Liver (tissue), 8 donors: ENCODE measurements at regions not wholly inside any gene's neighbourhood (a gene's known extent, or its start where the extent isn't known, plus 50 kb on each side); places are given as distances from the start of the nearest gene placed in this dataset.

Source experiments
- DNase-seq: peaks from one replicate; pipeline ENCODE4 v3.0.0-alpha.2; 2017; ENCODE audit warnings: low spot score
- H3K27ac ChIP-seq, 2 donors: one replicate each; pipeline ENCODE4 v1.7.0; 2013; ENCODE audit warnings: inconsistent platforms in 2 of 2, low read length in 2 of 2, control low read depth in 1 of 2, low read depth in 1 of 2, mild to moderate bottlenecking in 1 of 2
- H3K27me3 ChIP-seq, 4 donors: one replicate each; pipeline versions ENCODE4 v1.6.1 to v1.7.0; 2013; ENCODE audit warnings: low read length in 3 of 4, inconsistent platforms in 1 of 4, mild to moderate bottlenecking in 1 of 4, moderate library complexity in 1 of 4; ENCODE audit not compliant: control insufficient read depth in 4 of 4, insufficient read depth in 4 of 4
- H3K36me3 ChIP-seq, 4 donors: one replicate each; pipeline versions ENCODE4 v1.6.1 to v1.7.0; 2013; ENCODE audit warnings: low read length in 3 of 4, mild to moderate bottlenecking in 3 of 4, low read depth in 1 of 4, moderate library complexity in 1 of 4; ENCODE audit not compliant: control insufficient read depth in 4 of 4, insufficient read depth in 3 of 4
- H3K4me1 ChIP-seq, 4 donors: one replicate each; pipeline versions ENCODE4 v1.6.1 to v1.7.0; 2013; ENCODE audit warnings: low read length in 3 of 4, mild to moderate bottlenecking in 3 of 4, moderate library complexity in 1 of 4; ENCODE audit not compliant: control insufficient read depth in 4 of 4, insufficient read depth in 4 of 4
- H3K4me3 ChIP-seq, 3 donors: one replicate each; pipeline versions ENCODE4 v1.6.1 to v1.7.0; 2013; ENCODE audit warnings: low read length in 3 of 3, control low read depth in 1 of 3, low read depth in 1 of 3, mild to moderate bottlenecking in 1 of 3
- H3K9ac ChIP-seq, 2 donors: one replicate each; pipeline ENCODE4 v1.7.0; 2013; ENCODE audit warnings: low read length in 2 of 2, mild to moderate bottlenecking in 2 of 2, moderate library complexity in 2 of 2, control low read depth in 1 of 2, low read depth in 1 of 2
- H3K9me3 ChIP-seq, 4 donors: one replicate each; pipeline versions ENCODE4 v1.6.1 to v1.7.0; 2013; ENCODE audit warnings: low read length in 3 of 4; ENCODE audit not compliant: control insufficient read depth in 4 of 4
- EGR1 ChIP-seq, 2 donors: IDR thresholded peaks; 2 replicates each; pipeline ENCODE4 v1.6.1; 2016 to 2018; ENCODE audit warnings: antibody characterized with exemption in 2 of 2, low read depth in 2 of 2
- FOXA1 ChIP-seq: IDR thresholded peaks from 2 replicates; pipeline ENCODE4 v1.6.1; 2016; ENCODE audit warnings: antibody characterized with exemption
- GABPA ChIP-seq, 2 donors: IDR thresholded peaks in 1 of 2; conservative IDR thresholded peaks in 1 of 2; 2 replicates each; pipeline ENCODE4 v1.6.1; 2016; ENCODE audit warnings: antibody characterized with exemption in 2 of 2, mild to moderate bottlenecking in 1 of 2, moderate library complexity in 1 of 2
- HNF4A ChIP-seq, 2 donors: conservative IDR thresholded peaks; 2 replicates each; pipeline ENCODE4 v1.6.1; 2016; ENCODE audit warnings: antibody characterized with exemption in 2 of 2, mild to moderate bottlenecking in 2 of 2
- JUND ChIP-seq, 2 donors: IDR thresholded peaks; 2 replicates each; pipeline ENCODE4 v1.6.1; 2016; ENCODE audit warnings: antibody characterized with exemption in 2 of 2
- NR2F2 ChIP-seq: IDR thresholded peaks from 2 replicates; pipeline ENCODE4 v1.6.1; 2016; ENCODE audit warnings: antibody characterized with exemption
- RAD21 ChIP-seq, 2 donors: IDR thresholded peaks; 2 replicates each; pipeline ENCODE4 v1.6.1; 2016; ENCODE audit warnings: antibody characterized with exemption in 2 of 2, mild to moderate bottlenecking in 2 of 2
- RXRA ChIP-seq, 2 donors: IDR thresholded peaks; 2 replicates each; pipeline ENCODE4 v1.6.1; 2017 to 2018; ENCODE audit warnings: antibody characterized with exemption in 2 of 2, mild to moderate bottlenecking in 1 of 2
- SP1 ChIP-seq: IDR thresholded peaks from 2 replicates; pipeline ENCODE4 v1.6.1; 2018; ENCODE audit warnings: antibody characterized with exemption, mild to moderate bottlenecking
- TAF1 ChIP-seq: conservative IDR thresholded peaks from 2 replicates; pipeline ENCODE4 v1.6.1; 2016; ENCODE audit warnings: antibody characterized with exemption, mild to moderate bottlenecking
- YY1 ChIP-seq: IDR thresholded peaks from 2 replicates; pipeline ENCODE4 v1.6.1; 2016; ENCODE audit warnings: antibody characterized with exemption, mild to moderate bottlenecking
- WGBS: extraction: QIAGEN DNeasy Blood & Tissue Kit; methylation state at CpG from one replicate; pipeline ENCODE4 v1.1.7; 2013; 5-methylcytosine and 5-hydroxymethylcytosine counted together
- TF ChIP-seq, protein P1 (sequence below): IDR thresholded peaks from 2 replicates; pipeline ENCODE4 v1.6.1; 2016; ENCODE audit warnings: antibody characterized with exemption, mild to moderate bottlenecking
- TF ChIP-seq, protein P2 (sequence below): IDR thresholded peaks from 2 replicates; pipeline ENCODE4 v1.6.1; 2016; ENCODE audit warnings: antibody characterized with exemption
- TF ChIP-seq, protein P3 (sequence below): IDR thresholded peaks from 2 replicates; pipeline ENCODE4 v1.6.1; 2016; ENCODE audit warnings: antibody characterized with exemption
- TF ChIP-seq, protein P4 (sequence below): IDR thresholded peaks from 2 replicates; pipeline ENCODE4 v1.6.1; 2016; ENCODE audit warnings: antibody characterized with exemption
- TF ChIP-seq, protein P5 (sequence below): fragments of 150-350 bp; IDR thresholded peaks from 2 replicates; pipeline ENCODE4 v1.5.1; 2017; ENCODE audit warnings: improper control_type of control experiment, low read depth, low read length; ENCODE audit not compliant: missing input control
- donor health status: healthy.
- donor health status: healthy.
- donor health status: healthy.
- donor health status: healthy.
- donor health status: healthy.

DNA sequence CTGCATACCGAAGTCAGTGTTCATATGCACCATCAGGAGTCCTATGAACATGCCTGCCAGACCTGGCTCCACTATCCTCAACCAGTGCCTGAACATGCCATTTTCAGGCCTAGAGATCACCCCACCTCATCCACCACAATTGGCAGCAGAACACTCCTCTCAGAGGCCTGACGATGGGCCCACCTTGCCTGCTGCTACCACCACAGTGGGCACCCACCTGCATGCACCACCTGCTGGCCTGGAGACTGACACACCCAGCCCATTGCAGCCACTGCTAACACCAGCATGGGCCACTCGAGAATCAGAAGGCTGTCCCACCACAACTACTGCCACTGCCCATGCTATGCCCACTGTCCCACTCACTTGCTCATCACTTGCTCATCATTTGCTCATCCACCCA lies 130.7 kb upstream of the FAM13C start (continued):
- TF ChIP-seq, protein P1, sequence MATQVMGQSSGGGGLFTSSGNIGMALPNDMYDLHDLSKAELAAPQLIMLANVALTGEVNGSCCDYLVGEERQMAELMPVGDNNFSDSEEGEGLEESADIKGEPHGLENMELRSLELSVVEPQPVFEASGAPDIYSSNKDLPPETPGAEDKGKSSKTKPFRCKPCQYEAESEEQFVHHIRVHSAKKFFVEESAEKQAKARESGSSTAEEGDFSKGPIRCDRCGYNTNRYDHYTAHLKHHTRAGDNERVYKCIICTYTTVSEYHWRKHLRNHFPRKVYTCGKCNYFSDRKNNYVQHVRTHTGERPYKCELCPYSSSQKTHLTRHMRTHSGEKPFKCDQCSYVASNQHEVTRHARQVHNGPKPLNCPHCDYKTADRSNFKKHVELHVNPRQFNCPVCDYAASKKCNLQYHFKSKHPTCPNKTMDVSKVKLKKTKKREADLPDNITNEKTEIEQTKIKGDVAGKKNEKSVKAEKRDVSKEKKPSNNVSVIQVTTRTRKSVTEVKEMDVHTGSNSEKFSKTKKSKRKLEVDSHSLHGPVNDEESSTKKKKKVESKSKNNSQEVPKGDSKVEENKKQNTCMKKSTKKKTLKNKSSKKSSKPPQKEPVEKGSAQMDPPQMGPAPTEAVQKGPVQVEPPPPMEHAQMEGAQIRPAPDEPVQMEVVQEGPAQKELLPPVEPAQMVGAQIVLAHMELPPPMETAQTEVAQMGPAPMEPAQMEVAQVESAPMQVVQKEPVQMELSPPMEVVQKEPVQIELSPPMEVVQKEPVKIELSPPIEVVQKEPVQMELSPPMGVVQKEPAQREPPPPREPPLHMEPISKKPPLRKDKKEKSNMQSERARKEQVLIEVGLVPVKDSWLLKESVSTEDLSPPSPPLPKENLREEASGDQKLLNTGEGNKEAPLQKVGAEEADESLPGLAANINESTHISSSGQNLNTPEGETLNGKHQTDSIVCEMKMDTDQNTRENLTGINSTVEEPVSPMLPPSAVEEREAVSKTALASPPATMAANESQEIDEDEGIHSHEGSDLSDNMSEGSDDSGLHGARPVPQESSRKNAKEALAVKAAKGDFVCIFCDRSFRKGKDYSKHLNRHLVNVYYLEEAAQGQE, result no peak
- TF ChIP-seq, protein P2, sequence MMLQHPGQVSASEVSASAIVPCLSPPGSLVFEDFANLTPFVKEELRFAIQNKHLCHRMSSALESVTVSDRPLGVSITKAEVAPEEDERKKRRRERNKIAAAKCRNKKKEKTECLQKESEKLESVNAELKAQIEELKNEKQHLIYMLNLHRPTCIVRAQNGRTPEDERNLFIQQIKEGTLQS, result no peak
- no peak for TF ChIP-seq SP1
- TF ChIP-seq RAD21 (IDR thresholded peaks at IDR 0.05), result no peak
- TF ChIP-seq YY1, result no peak
- TF ChIP-seq TAF1, result no peak
- TF ChIP-seq JUND (IDR thresholded peaks at IDR 0.05), result no peak
- TF ChIP-seq EGR1 (IDR thresholded peaks at IDR 0.05; ENCODE audit: low read depth in 2 of 2), result no peak

DNA sequence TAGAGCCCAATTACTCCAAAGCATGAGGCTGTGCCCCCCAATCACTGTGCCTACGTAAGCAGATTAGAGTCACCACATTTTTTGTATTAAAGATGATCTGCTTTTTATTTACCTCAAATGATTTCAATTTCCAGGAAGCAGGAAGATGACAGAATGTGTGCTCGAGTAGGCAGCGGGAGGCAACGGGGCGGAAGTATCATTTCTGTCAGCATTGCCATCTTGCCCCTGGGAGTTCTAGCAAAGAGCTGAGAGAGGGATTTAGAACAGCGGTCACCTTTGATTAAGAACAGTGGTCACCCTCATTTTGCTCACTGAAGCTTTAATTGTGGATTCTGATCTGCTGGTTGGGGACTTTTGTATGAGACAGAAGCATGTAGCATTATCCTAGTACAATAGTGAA lies 117.1 kb upstream of the FAM13C start:
- TF ChIP-seq NR2F2 (no peak), HNF4A (conservative IDR thresholded peaks at IDR 0.05) (no peak), SP1 (no peak), FOXA1 (no peak), GABPA (IDR thresholded peaks at IDR 0.05 in 1 of 2, conservative IDR thresholded peaks at IDR 0.05 in 1 of 2) (no peak), EGR1 (IDR thresholded peaks at IDR 0.05; ENCODE audit: low read depth in 2 of 2) (no peak), RXRA (IDR thresholded peaks at IDR 0.05) (no peak), TAF1 (no peak), YY1 (no peak), JUND (IDR thresholded peaks at IDR 0.05) (no peak), RAD21 (IDR thresholded peaks at IDR 0.05) (no peak)
- TF ChIP-seq, protein P3, sequence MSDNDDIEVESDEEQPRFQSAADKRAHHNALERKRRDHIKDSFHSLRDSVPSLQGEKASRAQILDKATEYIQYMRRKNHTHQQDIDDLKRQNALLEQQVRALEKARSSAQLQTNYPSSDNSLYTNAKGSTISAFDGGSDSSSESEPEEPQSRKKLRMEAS, result no peak
- TF ChIP-seq, protein P4, sequence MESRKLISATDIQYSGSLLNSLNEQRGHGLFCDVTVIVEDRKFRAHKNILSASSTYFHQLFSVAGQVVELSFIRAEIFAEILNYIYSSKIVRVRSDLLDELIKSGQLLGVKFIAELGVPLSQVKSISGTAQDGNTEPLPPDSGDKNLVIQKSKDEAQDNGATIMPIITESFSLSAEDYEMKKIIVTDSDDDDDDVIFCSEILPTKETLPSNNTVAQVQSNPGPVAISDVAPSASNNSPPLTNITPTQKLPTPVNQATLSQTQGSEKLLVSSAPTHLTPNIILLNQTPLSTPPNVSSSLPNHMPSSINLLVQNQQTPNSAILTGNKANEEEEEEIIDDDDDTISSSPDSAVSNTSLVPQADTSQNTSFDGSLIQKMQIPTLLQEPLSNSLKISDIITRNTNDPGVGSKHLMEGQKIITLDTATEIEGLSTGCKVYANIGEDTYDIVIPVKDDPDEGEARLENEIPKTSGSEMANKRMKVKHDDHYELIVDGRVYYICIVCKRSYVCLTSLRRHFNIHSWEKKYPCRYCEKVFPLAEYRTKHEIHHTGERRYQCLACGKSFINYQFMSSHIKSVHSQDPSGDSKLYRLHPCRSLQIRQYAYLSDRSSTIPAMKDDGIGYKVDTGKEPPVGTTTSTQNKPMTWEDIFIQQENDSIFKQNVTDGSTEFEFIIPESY, result no peak
- TF ChIP-seq, protein P5, sequence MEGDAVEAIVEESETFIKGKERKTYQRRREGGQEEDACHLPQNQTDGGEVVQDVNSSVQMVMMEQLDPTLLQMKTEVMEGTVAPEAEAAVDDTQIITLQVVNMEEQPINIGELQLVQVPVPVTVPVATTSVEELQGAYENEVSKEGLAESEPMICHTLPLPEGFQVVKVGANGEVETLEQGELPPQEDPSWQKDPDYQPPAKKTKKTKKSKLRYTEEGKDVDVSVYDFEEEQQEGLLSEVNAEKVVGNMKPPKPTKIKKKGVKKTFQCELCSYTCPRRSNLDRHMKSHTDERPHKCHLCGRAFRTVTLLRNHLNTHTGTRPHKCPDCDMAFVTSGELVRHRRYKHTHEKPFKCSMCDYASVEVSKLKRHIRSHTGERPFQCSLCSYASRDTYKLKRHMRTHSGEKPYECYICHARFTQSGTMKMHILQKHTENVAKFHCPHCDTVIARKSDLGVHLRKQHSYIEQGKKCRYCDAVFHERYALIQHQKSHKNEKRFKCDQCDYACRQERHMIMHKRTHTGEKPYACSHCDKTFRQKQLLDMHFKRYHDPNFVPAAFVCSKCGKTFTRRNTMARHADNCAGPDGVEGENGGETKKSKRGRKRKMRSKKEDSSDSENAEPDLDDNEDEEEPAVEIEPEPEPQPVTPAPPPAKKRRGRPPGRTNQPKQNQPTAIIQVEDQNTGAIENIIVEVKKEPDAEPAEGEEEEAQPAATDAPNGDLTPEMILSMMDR, result no peak
- TF ChIP-seq, protein P2, result no peak
- no peaks in the 10 kb centered on the region for H3K9me3 ChIP-seq
- no peaks in the 10 kb centered on the region for H3K27me3 ChIP-seq
- no peak for DNase-seq
- H3K36me3 ChIP-seq, result no peaks in the 10 kb centered on the region
- no peaks in the 10 kb centered on the region for H3K4me1 ChIP-seq
- H3K27ac ChIP-seq, result no peak overlapping the region
- 89% methylated on average over 6 of the region's 6 CpGs for WGBS
- no peak overlapping the region for H3K9ac ChIP-seq
- H3K4me3 ChIP-seq, result no peak overlapping the region
